A549 (cell line): ENCODE measurements at regions not wholly inside any gene's neighbourhood (a gene's known extent, or its start where the extent isn't known, plus 50 kb on each side); places are given as distances from the start of the nearest gene placed in this dataset.

Source experiments
- ATAC-seq, 2 experiments: fragments of 200-7000 bp in 1 of 2; fragments of >200 bp in 1 of 2; cut with Nextera tagmentation in 1 of 2; cut with Tn5 transposase in 1 of 2; 3 replicates each; pipeline versions ENCODE4 v1.8.0 to v1.9.1; 2018 to 2020; ENCODE audit warnings: mild to moderate bottlenecking in 1 of 2, moderate library complexity in 1 of 2
- CTCF ChIA-PET: fragments of 300-600 bp; sonication (Branson Sonifier 250); formaldehyde crosslinking; extraction: SDS; loops from one replicate; lab custom pipeline; 2021; ENCODE audit warnings: antibody characterized with exemption, inconsistent platforms; lab: Yijun Ruan, JAX
- POLR2A ChIA-PET: fragments of 350-600 bp; formaldehyde crosslinking; extraction: SDS; loops from one replicate; lab custom pipeline; 2021; ENCODE audit warnings: antibody characterized with exemption, inconsistent platforms; lab: Yijun Ruan, JAX
- DNase-seq, 2 experiments: peaks; one replicate each; pipeline versions ENCODE4 v3.0.0 to v3.0.0-alpha.2; 2011 to 2016; ENCODE audit warnings: low read depth in 1 of 2, low spot score in 1 of 2
- FAIRE-seq: peaks from 2 replicates; lab custom pipeline; 2011; peaks lifted over from hg19 to GRCh38; lab: Jason Lieb, UNC
- H3K27ac ChIP-seq, 2 experiments: fragments of >200 bp; sonication (Bioruptor Twin); formaldehyde crosslinking; 3 replicates each; pipeline ENCODE4 v1.5.1; 2016 to 2017
- H3K4me1 ChIP-seq: fragments of >200 bp; sonication (Bioruptor Twin); formaldehyde crosslinking; 3 replicates; pipeline ENCODE4 v1.6.1; 2016
- H3K4me2 ChIP-seq: fragments of >200 bp; sonication (Bioruptor Twin); formaldehyde crosslinking; 3 replicates; pipeline ENCODE4 v1.6.1; 2016
- H3K4me3 ChIP-seq: fragments of >200 bp; sonication (Bioruptor Twin); formaldehyde crosslinking; 3 replicates; pipeline ENCODE4 v1.5.1; 2016
- H3K9me3 ChIP-seq: fragments of >200 bp; sonication (Bioruptor Twin); formaldehyde crosslinking; 3 replicates; pipeline ENCODE4 v1.6.1; 2016
- BCL3 ChIP-seq: fragments of >200 bp; sonication (Bioruptor Twin); formaldehyde crosslinking; IDR thresholded peaks from 3 replicates; pipeline ENCODE4 v1.6.1; 2016
- CHD4 ChIP-seq: fragments of 200-600 bp; sonication (generic); IDR thresholded peaks from 2 replicates; pipeline ENCODE4 v1.6.1; 2016; ENCODE audit warnings: antibody characterized with exemption, mild to moderate bottlenecking, borderline replicate concordance
- E2F6 ChIP-seq: IDR thresholded peaks from 2 replicates; pipeline ENCODE4 v1.6.1; 2012; ENCODE audit warnings: low read depth, borderline replicate concordance
- EP300 ChIP-seq, 2 experiments: fragments of >200 bp; sonication (Bioruptor Twin); formaldehyde crosslinking; IDR thresholded peaks; 2 replicates in 1 of 2; 3 replicates in 1 of 2; pipeline ENCODE4 v1.6.1; 2016 to 2017
- ESRRA ChIP-seq: fragments of 150-350 bp; IDR thresholded peaks from 2 replicates; pipeline ENCODE4 v1.6.1; 2014; ENCODE audit warnings: mild to moderate bottlenecking, low read length, borderline replicate concordance
- FOSB ChIP-seq: fragments of 250-450 bp; sonication (Bioruptor Pico); IDR thresholded peaks from 2 replicates; pipeline ENCODE4 v1.5.0; 2020; ENCODE audit warnings: mild to moderate bottlenecking, moderate library complexity
- FOSL2 ChIP-seq, 2 experiments: fragments of 450-650 bp in 1 of 2; fragments of >200 bp in 1 of 2; sonication (Bioruptor Twin) in 1 of 2; formaldehyde crosslinking; IDR thresholded peaks; 2 replicates each; pipeline versions ENCODE4 v1.5.0 to v1.6.1; 2016 to 2020; ENCODE audit warnings: mild to moderate bottlenecking in 1 of 2, moderate library complexity in 1 of 2
- GATA3 ChIP-seq: IDR thresholded peaks from 2 replicates; pipeline ENCODE4 v1.6.1; 2012; ENCODE audit warnings: borderline replicate concordance
- HOXB13 ChIP-seq: fragments of 250-450 bp; sonication (Bioruptor Pico); IDR thresholded peaks from 2 replicates; pipeline ENCODE4 v1.5.0; 2020; ENCODE audit warnings: low read depth, mild to moderate bottlenecking, moderate library complexity
- KDM1A ChIP-seq: fragments of 200-600 bp; sonication (generic); IDR thresholded peaks from 2 replicates; pipeline ENCODE4 v1.6.1; 2016; ENCODE audit warnings: low read depth, mild to moderate bottlenecking
- KDM5A ChIP-seq: fragments of 200-600 bp; sonication (generic); IDR thresholded peaks from 2 replicates; pipeline ENCODE4 v1.6.1; 2016; ENCODE audit warnings: antibody characterized with exemption, mild to moderate bottlenecking
- MAFK ChIP-seq: fragments of 450-650 bp; IDR thresholded peaks from 2 replicates; pipeline ENCODE4 v1.6.1; 2014; ENCODE audit not compliant: partially characterized antibody
- NFE2L2 ChIP-seq: fragments of 150-350 bp; conservative IDR thresholded peaks from 2 replicates; pipeline ENCODE4 v1.6.1; 2014; ENCODE audit warnings: low read length
- NPAS2 ChIP-seq: fragments of 250-450 bp; sonication (Bioruptor Pico); IDR thresholded peaks from 2 replicates; pipeline ENCODE4 v1.8.0; 2022; ENCODE audit warnings: mild to moderate bottlenecking, moderate library complexity, borderline replicate concordance
- PBX3 ChIP-seq: IDR thresholded peaks from 2 replicates; pipeline ENCODE4 v1.6.1; 2012
- PHF8 ChIP-seq: fragments of 200-600 bp; sonication (generic); IDR thresholded peaks from 2 replicates; pipeline ENCODE4 v1.6.1; 2016; ENCODE audit warnings: low read depth, mild to moderate bottlenecking, antibody characterized with exemption, moderate library complexity, borderline replicate concordance
- POLR2A ChIP-seq: IDR thresholded peaks from 2 replicates; pipeline ENCODE4 v1.6.1; 2012; ENCODE audit warnings: mild to moderate bottlenecking, low read length
- REST ChIP-seq: fragments of 200-600 bp; sonication (generic); IDR thresholded peaks from 2 replicates; pipeline ENCODE4 v1.6.1; 2016; ENCODE audit warnings: antibody characterized with exemption, mild to moderate bottlenecking, moderate library complexity
- TFCP2L1 ChIP-seq: fragments of 250-450 bp; sonication (Bioruptor Pico); IDR thresholded peaks from 2 replicates; pipeline ENCODE4 v1.5.0; 2021; ENCODE audit warnings: mild to moderate bottlenecking
- TP53 ChIP-seq: fragments of 250-450 bp; sonication (Bioruptor Pico); IDR thresholded peaks from 2 replicates; pipeline ENCODE4 v1.5.0; 2021; ENCODE audit warnings: mild to moderate bottlenecking, moderate library complexity
- ZSCAN20 ChIP-seq: fragments of 250-450 bp; sonication (Bioruptor Pico); IDR thresholded peaks from 2 replicates; pipeline ENCODE4 v1.8.0; 2022; ENCODE audit warnings: mild to moderate bottlenecking, moderate library complexity
- WGBS: methylation state at CpG from one replicate; pipeline ENCODE4 v1.1.6; 2017; ENCODE audit errors: missing lambda C conversion rate; 5-methylcytosine and 5-hydroxymethylcytosine counted together

- CTCF ChIA-PET, result interaction anchor here (1.2 kb wide), 1 partner anchor 16 kb away, joined by 3 read pairs; no protein-coding TSS in a partner anchor
- H3K9me3 ChIP-seq, result no peaks in the 10 kb centered on the region
- FAIRE-seq, result no peak
- peak overlapping the region; percentile 15 to 62; a peak in 4 of 6 replicates for H3K27ac ChIP-seq
- H3K4me1 ChIP-seq, result peaks cover 51% of the 10 kb centered on the region
- 65% methylated on average over 4 of the region's 4 CpGs for WGBS
- H3K4me3 ChIP-seq, result no peak overlapping the region
- ATAC-seq, result no peak
- POLR2A ChIA-PET, result interaction anchor here (5.0 kb wide), 1 partner anchor 95 kb away, joined by 111 read pairs; the partner anchor contains the start of gene KLF7
- TF ChIP-seq ESRRA, result no peak
- no peak for DNase-seq
- H3K4me2 ChIP-seq, result no peak overlapping the region
These were observed 95.2 kb upstream of the KLF7 start for GRCh38 chr2:207260947-207261346.

- no peak for DNase-seq
- no peak overlapping the region for H3K27ac ChIP-seq
- H3K4me2 ChIP-seq, result no peak overlapping the region
- TF ChIP-seq REST, result no peak
- TF ChIP-seq KDM5A, result no peak
- no peak for TF ChIP-seq TP53
- TF ChIP-seq KDM1A, result no peak
- no peak for TF ChIP-seq MAFK
- no peak for TF ChIP-seq FOSL2 (IDR thresholded peaks at IDR 0.05)
- no peak for TF ChIP-seq FOSL2 (CRISPR knock-in tag; IDR thresholded peaks at IDR 0.05)
- no peak for TF ChIP-seq NFE2L2
- TF ChIP-seq FOSB (CRISPR knock-in tag), result no peak
- TF ChIP-seq PHF8, result no peak
- no peak for TF ChIP-seq ZSCAN20 (CRISPR knock-in tag)
- no peak for TF ChIP-seq HOXB13
- no peak for TF ChIP-seq E2F6
- no peak for TF ChIP-seq PBX3
- TF ChIP-seq BCL3, result no peak
- TF ChIP-seq NPAS2 (CRISPR knock-in tag), result no peak
- TF ChIP-seq POLR2A, result no peak
- TF ChIP-seq EP300 (IDR thresholded peaks at IDR 0.05), result no peak
- TF ChIP-seq GATA3, result no peak
- no peak for TF ChIP-seq TFCP2L1
- TF ChIP-seq CHD4, result no peak
- no peak for ATAC-seq
- no peak for FAIRE-seq
- ChIA-PET POLR2A (no interaction called here), CTCF (interaction anchor here (0.6 to 2.0 kb wide), 5 partner anchors 18 to 792 kb away, joined by 3 to 5 read pairs (median 4); no protein-coding TSS in a partner anchor)
- peaks cover 25% of the 10 kb centered on the region for H3K4me1 ChIP-seq
- no peak overlapping the region for H3K4me3 ChIP-seq
- 88% methylated on average over 2 of the region's 2 CpGs for WGBS
- H3K9me3 ChIP-seq, result no peaks in the 10 kb centered on the region
These were observed 98.6 kb upstream of the KLF7 start for GRCh38 chr2:207264310-207264709.
